Muscle of back (tissue), 3 donors: ENCODE measurements at regions not wholly inside any gene's neighbourhood (a gene's known extent, or its start where the extent isn't known, plus 50 kb on each side); places are given as distances from the start of the nearest gene placed in this dataset.

Source experiments
- DNase-seq, 3 donors: peaks; one replicate each; pipeline versions ENCODE4 v3.0.0 to v3.0.0-alpha.2; 2013

- no peak for DNase-seq
Observed at GRCh38 chr2:196482119-196483065, 157.1 kb upstream of the CCDC150 start.

GRCh38 chr2:196486146-196486545, 153.4 kb upstream of the CCDC150 start:
- DNase-seq: peak; percentile 20 to 69 (median 40)

GRCh38 chr2:196487417-196487816, 152.1 kb upstream of the CCDC150 start:
- DNase-seq: peak in 2 of 3 donors; percentile 8 to 42

GRCh38 chr2:196489371-196489770, 150.1 kb upstream of the CCDC150 start:
- DNase-seq: no peak

GRCh38 chr2:196492946-196493345, 146.6 kb upstream of the CCDC150 start:
- DNase-seq: no peak

- no peak for DNase-seq
Observed at GRCh38 chr2:196498962-196499361, 140.6 kb upstream of the CCDC150 start.

- DNase-seq: no peak
Observed at GRCh38 chr2:196499686-196500085, 139.8 kb upstream of the CCDC150 start.

- DNase-seq: peak in 1 of 3 donors; percentile 11
Observed at GRCh38 chr2:196500686-196501431, 138.7 kb upstream of the CCDC150 start.

GRCh38 chr2:196501836-196502235, 137.7 kb upstream of the CCDC150 start:
- DNase-seq: no peak

GRCh38 chr2:196502386-196502785, 137.1 kb upstream of the CCDC150 start:
- no peak for DNase-seq

GRCh38 chr2:196503398-196503797, 136.1 kb upstream of the CCDC150 start:
- DNase-seq: no peak

GRCh38 chr2:196504788-196505187, 134.7 kb upstream of the CCDC150 start:
- DNase-seq: no peak

GRCh38 chr2:196510246-196510645, 129.3 kb upstream of the CCDC150 start:
- DNase-seq: no peak

GRCh38 chr2:196511258-196512168, 128.0 kb upstream of the CCDC150 start:
- no peak for DNase-seq

GRCh38 chr2:196513796-196514526, 125.6 kb upstream of the CCDC150 start:
- DNase-seq: no peak

- no peak for DNase-seq
Observed at GRCh38 chr2:196514641-196515040, 124.9 kb upstream of the CCDC150 start.

- no peak for DNase-seq
Observed at GRCh38 chr2:196515051-196515450, 124.5 kb upstream of the CCDC150 start.

- no peak for DNase-seq
Observed at GRCh38 chr2:196515608-196516007, 123.9 kb upstream of the CCDC150 start.

GRCh38 chr2:196516564-196516963, 123.0 kb upstream of the CCDC150 start:
- peak; percentile 11 to 74 (median 49) for DNase-seq

GRCh38 chr2:196520605-196521004, 118.9 kb upstream of the CCDC150 start:
- DNase-seq: no peak
